ENCODE measurements at regions not wholly inside any gene's neighbourhood (a gene's known extent, or its start where the extent isn't known, plus 50 kb on each side); places are given as distances from the start of the nearest gene placed in this dataset.

- peaks cover 9% of the 10 kb centered on the region for H3K36me3 Mint-ChIP-seq (ENCODE audit: low read depth)
- DNase-seq (ENCODE audit: low read depth, low spot score) = no peak
- H3K27me3 Mint-ChIP-seq (ENCODE audit: low read depth) = no peaks in the 10 kb centered on the region
- H3K4me3 Mint-ChIP-seq = no peak overlapping the region
- no peak overlapping the region for H3K27ac Mint-ChIP-seq (ENCODE audit: unreplicated experiment)
- peaks cover 20% of the 10 kb centered on the region for H3K9me3 Mint-ChIP-seq
- TF ChIP-seq CTCF (conservative IDR thresholded peaks at IDR 0.05) = no peak
- H3K4me1 Mint-ChIP-seq = no peaks in the 10 kb centered on the region
Measured at GRCh38 chrX:68950937-68951336, 122.1 kb downstream of the EFNB1 start.

- H3K36me3 Mint-ChIP-seq (ENCODE audit: low read depth) = peaks cover 2% of the 10 kb centered on the region
- H3K9me3 Mint-ChIP-seq = peaks cover 5% of the 10 kb centered on the region
- TF ChIP-seq CTCF (conservative IDR thresholded peaks at IDR 0.05) = no peak
- no peaks in the 10 kb centered on the region for H3K27me3 Mint-ChIP-seq (ENCODE audit: low read depth)
- no peaks in the 10 kb centered on the region for H3K4me1 Mint-ChIP-seq
- H3K4me3 Mint-ChIP-seq = no peak overlapping the region
- H3K27ac Mint-ChIP-seq (ENCODE audit: unreplicated experiment) = no peak overlapping the region
- no peak for DNase-seq (ENCODE audit: low read depth, low spot score)
Measured at GRCh38 chrX:68947882-68948605, 119.2 kb downstream of the EFNB1 start.

GRCh38 chrX:68945603-68946228 lies 116.9 kb downstream of the EFNB1 start:
- DNase-seq (ENCODE audit: low read depth, low spot score) = peak; percentile 11

GRCh38 chrX:68945081-68945602 lies 116.3 kb downstream of the EFNB1 start:
- no peak overlapping the region for H3K4me3 Mint-ChIP-seq
- no peak overlapping the region for H3K27ac Mint-ChIP-seq (ENCODE audit: unreplicated experiment)
- no peaks in the 10 kb centered on the region for H3K36me3 Mint-ChIP-seq (ENCODE audit: low read depth)

More at GRCh38 chrX:68945603-68946228, 116.9 kb downstream of the EFNB1 start:
- Mint-ChIP-seq H3K9me3 (peaks cover 6% of the 10 kb centered on the region), H3K27me3 (ENCODE audit: low read depth) (no peaks in the 10 kb centered on the region), H3K36me3 (ENCODE audit: low read depth) (no peaks in the 10 kb centered on the region), H3K4me3 (no peak overlapping the region), H3K27ac (ENCODE audit: unreplicated experiment) (no peak overlapping the region), H3K4me1 (no peaks in the 10 kb centered on the region)
- peak; percentile 30 for TF ChIP-seq CTCF (conservative IDR thresholded peaks at IDR 0.05)

GRCh38 chrX:68944211-68944610 lies 115.4 kb downstream of the EFNB1 start:
- H3K27me3 Mint-ChIP-seq (ENCODE audit: low read depth) = no peaks in the 10 kb centered on the region
- no peak overlapping the region for H3K4me3 Mint-ChIP-seq
- DNase-seq (ENCODE audit: low read depth, low spot score) = no peak
- peaks cover 6% of the 10 kb centered on the region for H3K9me3 Mint-ChIP-seq
- H3K36me3 Mint-ChIP-seq (ENCODE audit: low read depth) = no peaks in the 10 kb centered on the region
- no peak for TF ChIP-seq CTCF (conservative IDR thresholded peaks at IDR 0.05)
- H3K4me1 Mint-ChIP-seq = no peaks in the 10 kb centered on the region
- H3K27ac Mint-ChIP-seq (ENCODE audit: unreplicated experiment) = no peak overlapping the region

More at GRCh38 chrX:68945081-68945602, 116.3 kb downstream of the EFNB1 start:
- no peak for DNase-seq (ENCODE audit: low read depth, low spot score)
- H3K9me3 Mint-ChIP-seq = peaks cover 6% of the 10 kb centered on the region
- H3K27me3 Mint-ChIP-seq (ENCODE audit: low read depth) = no peaks in the 10 kb centered on the region
- TF ChIP-seq CTCF (conservative IDR thresholded peaks at IDR 0.05) = no peak
- no peaks in the 10 kb centered on the region for H3K4me1 Mint-ChIP-seq
